ENCODE measurements at regions not wholly inside any gene's neighbourhood (a gene's known extent, or its start where the extent isn't known, plus 50 kb on each side); places are given as distances from the start of the nearest gene placed in this dataset.

DNA sequence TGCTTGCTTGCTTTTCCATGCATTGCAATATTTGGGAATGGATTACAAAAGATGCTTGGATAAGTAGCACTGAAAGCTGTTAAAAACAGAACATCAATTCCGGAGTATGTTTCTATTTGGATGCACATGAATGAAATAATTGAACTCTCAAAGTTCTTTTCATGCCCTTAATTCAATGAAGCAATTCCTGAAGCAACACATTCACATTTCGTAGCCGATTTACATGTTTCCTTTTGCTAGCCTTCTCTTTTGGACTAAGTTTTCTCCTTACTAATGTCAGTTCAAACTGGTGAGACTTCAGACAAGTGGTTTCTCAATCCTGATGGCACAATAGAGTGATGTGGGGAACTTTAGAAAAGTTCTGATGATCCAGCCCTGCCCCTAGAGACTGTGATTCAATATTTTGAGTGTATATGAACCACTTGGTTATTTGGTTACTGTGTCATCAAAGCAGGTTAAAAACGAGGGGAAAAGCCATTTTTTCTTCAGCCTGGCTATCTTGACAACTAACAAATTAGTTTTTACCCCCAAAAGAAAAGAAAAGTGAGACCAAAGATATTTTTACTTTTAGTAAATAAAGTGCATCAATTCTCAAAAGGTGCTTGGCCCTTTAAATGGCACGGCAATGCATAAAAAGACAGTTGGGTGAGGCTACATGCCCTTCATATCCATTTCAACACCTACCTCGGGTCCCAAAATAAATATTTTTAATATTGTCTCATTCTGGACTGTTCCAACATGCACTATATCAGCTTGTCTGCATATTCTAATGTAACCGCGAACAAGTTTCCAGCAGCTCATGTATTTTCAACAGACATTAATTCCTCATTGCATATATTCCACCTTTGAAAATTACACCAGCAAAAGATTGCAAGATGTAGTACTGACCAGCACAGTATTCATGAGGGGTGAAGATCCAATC is 90.1 kb upstream of the RPL34 start:
- intact Hi-C loops (cut with DNase I) = no loop called here
- DNase-seq = no peak

DNA sequence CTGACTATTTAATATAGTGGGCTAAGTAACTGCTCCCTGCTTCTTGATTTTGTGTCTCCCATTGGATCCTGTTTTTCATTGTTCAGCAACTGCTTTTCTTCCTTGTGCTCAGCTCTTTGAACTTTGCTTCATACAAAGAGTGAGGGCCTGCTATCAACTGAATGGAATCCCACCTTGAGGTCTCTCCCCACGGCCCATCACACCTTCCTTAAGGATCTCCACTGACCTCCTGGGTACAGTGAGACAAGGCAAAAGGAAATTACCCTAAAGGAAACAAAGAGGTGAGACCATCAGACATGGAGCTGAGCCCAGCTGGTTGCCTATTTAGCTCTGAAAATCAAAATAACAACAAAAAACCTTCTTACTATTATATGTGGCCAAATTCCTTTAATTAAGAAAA is 91.3 kb upstream of the RPL34 start:
- DNase-seq = no peak
- intact Hi-C loops (cut with DNase I) = no loop called here

DNA sequence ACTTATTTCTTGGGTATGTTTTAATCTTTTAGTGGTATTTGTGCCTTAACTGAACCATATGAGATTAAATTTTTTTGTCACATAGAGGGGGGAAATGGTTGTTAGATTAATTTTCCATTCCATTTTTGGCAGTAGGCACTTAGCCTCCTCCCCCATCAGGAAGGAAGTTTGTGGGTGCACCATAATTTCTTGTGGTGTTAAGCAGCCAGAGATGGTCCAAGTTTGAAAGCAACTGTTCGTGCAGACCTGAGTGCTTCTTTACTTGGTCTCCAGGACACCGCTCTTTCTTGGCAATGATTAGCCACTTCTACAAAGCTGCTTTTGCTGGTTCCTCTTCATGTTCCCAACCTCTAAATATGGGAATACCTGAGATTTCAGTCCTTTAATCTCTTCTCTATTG is 92.7 kb upstream of the RPL34 start:
- DNase-seq = no peak
- intact Hi-C loops (cut with DNase I) = no loop called here

DNA sequence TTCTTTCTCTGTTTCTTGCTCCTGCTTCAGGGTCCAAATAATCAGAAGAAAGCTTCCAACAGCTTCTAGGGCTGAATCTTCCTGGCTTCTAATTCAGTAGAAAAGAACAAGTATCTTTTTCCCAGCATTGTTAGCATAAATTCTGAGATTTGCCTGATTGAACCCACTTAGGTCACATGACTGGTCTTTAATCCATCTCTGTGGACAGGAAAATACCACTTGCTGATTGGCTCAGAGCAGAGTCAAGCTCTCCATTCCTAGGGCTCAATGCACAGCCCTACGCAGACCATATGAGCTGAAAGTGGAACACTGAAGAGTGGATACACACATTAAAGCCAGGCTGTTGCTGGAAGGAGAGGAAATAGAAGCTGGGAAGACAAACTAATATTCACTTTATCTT is 99.6 kb upstream of the RPL34 start:
- DNase-seq = no peak
- intact Hi-C loops (cut with DNase I) = no loop called here

DNA sequence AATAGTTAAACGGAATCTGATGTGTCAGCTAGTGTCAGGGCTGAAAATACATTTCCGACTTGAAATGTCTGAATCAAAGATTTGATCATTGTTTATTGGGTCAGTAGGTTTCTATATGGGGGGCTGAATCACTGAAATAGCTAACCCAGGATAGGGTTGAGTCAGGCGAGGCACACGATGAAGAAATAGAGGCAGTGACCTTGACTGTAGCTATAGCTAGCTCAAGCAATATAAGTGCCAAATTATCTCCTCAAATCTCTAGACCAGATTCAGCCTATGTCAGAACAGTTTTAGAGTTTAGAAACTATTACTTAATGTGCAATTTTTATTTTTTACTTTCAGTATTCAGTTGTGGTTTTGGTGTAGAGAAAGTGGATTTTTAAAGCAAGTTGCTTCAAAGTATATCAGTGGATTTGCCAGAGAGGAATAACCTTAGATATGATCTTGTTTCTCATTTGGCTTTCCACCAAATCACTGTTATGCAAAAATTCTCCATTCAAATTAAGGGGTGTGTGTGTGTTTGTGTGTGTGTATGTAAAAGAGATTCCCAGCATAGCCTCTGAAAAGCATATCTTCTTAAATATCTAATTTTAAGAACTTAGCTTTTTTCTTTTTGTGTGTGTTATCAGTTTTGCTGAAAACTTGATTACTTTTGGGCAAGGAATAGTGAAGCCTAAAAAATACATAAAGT is 100.3 kb upstream of the RPL34 start:
- DNase-seq = no peak
- intact Hi-C loops (cut with DNase I) = no loop called here

DNA sequence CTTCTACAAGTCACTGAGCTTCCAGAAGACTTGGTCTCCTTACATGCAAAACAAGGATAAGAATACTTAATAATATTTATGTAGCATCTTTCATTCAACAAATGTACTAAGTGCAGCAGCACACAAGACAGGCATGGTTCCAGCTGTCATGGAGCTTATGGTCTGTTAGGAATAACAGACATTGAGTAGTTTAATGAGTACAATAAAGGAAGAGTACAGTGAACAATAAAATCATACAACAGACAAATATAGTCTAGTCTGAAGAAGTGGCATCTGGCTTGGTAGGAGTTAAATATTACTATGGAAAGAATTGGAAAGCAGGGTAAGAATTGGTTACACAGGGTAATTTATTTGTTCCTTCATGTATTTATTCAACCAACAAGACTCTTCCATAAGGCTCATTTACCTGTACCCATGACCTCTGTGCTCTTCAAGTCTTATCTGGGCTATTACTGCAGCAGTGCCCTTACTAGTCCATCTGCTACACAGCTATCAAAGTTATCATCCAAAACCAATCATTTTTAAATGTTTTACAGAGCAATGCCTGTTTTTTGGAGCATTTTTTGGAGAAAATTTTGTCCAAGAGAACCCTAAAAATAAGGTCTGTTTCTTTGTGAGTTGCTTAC is 101.1 kb upstream of the RPL34 start:
- intact Hi-C loops (cut with DNase I) = no loop called here
- no peak for DNase-seq

DNA sequence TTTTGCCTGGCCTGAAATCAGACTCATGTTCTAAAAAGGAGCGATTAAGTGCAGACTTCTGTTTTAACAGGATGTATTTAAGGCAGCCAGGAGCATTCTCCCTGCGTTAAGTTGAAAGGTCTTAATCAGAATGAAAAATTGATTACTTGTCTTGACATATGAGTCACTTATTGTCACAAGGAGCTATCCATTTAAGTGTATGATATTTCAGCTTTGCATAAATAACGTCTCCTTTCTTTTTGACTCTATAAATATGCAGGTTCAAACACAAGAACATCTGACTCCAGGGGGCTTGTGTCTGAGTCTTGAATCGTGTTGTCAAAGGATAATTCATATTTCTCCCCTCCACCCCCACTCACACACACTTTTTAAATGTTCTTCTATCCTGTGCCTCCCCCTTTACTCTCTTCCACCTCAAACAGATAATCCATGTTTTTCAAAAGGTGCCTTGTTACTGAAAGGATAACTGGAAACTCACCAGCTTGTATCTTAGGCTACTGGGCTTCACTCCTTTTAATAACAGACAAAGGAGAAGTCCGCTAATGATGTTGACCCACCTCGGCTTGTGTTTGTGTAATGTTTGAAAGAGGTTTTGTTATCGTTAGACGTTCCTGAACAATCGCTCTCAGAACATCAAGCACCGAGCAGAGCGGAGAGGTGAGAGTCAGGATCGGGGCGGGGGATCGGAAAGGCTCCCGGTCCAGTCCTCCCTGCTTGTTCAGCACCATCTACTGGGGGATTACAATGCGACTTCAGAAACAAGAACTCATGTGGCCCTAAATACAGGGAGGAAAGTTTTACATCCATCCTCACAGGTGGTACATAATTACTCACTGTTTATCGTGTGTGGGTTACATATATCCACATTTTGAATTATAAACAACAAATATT is 107.5 kb upstream of the RPL34 start:
- intact Hi-C loops (cut with DNase I) = no loop called here
- peak in 33 of 42 donors; percentile 2 to 57 (median 19) for DNase-seq

DNA sequence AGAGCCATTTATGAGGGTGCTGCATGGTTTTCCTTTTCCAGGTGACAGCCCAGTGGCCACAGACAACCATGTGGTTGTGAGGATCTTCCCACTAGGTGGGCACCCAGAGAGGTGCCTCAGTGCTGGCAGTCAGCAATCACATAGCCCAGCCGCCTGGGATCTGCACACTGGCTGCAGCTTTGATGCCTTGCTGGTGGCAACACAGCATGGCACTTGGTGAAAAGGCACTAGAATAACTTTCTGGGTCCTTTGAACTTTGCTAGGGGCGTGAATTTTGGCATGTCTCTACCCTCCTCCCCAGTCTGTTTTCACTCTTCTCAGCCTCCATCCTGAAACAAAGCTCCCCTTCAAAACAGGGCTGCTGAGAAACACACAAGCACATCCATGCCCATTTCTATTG is 108.8 kb upstream of the RPL34 start:
- intact Hi-C loops (cut with DNase I) = no loop called here
- no peak for DNase-seq

DNA sequence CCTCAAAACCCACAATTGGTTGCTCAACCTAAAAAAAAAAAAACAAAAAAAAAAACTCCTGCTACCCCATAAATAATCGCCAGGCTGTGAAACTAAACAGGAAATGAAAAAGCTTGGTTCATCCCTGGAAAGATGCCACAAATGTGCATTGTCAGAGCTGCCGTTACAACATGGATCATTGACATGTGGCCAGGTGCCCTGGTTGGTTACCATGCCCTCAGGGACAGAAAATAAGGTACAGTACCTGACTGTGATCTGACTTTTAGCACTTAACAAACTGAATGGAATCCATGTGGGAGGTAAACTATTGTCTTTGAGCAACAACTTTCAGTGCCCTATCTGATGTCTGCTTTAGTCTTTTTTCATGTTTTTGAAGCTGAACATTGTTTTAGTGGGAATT is 118.0 kb upstream of the RPL34 start:
- intact Hi-C loops (cut with DNase I) = no loop called here
- DNase-seq = no peak

DNA sequence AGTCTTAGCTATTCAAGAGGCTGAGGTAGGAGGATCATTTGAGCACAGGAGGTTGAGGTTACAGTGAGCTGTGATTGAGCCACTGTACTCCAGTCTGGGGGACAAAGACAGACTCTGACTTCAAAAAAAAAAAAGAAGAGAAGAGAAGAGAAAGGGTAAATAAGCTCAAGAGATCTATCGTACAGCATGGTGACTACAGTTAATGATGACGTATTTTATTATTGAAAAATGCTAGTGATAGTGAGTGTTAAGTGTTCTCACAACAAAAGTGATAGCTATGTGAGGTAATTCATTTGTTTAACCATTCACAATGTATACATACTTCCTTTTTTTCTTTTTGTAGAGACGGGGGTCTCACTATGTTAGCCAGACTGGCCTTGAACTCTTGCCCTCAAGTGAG is 121.5 kb upstream of the RPL34 start:
- intact Hi-C loops (cut with DNase I) = no loop called here
- DNase-seq = no peak

DNA sequence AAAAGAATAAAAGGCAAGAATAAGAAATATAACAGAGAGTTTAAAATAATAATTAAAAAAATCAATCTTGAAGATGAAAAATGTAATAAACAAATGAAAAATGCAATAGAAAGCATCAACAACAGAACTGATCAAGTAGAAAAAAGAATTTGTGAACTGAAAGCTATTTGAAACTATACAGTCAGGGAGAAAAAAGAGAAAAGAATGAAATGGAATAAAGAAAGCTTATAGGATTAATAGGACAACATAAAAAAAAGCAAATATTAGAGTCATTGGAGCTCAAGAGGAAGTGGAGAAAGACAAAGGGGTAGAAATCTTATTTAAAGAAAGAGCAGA is 126.8 kb upstream of the RPL34 start:
- intact Hi-C loops (cut with DNase I) = no loop called here
- DNase-seq = no peak

DNA sequence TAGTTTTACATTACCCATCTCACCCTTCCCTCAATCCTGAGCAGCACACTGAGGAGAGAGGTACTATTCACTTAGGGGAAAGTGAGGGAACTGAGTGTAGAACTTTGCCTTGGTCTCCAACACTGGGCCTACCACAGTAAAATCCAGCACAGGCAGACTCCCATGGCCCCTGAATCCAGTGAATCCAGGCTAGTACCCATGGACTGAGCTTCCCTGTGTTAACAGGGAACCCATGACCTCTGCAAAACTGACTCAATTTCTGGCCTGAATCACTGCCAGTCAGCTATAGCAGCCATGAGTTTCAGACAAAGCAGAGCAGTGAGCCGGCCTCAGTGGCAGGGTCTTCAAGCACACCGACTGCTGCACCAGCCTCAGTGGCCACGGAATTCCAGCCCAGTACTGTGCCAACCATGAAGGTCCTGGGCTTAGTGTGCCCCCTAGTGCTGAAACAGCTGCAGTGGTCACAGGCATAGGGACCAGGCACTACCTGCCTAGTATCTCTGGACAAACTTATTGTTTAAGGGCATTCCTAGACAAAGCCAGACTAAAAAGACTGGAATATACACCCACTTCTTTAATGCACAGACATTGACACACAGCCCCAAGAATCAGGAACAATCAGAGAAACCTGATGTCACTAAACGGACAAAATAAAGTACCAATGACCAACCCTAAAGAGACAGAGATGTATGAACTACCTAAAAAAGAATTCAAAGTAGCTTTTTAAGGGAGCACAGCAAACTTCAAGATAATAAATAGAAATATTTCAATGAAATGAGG is 127.4 kb upstream of the RPL34 start:
- intact Hi-C loops (cut with DNase I) = no loop called here
- no peak for DNase-seq

DNA sequence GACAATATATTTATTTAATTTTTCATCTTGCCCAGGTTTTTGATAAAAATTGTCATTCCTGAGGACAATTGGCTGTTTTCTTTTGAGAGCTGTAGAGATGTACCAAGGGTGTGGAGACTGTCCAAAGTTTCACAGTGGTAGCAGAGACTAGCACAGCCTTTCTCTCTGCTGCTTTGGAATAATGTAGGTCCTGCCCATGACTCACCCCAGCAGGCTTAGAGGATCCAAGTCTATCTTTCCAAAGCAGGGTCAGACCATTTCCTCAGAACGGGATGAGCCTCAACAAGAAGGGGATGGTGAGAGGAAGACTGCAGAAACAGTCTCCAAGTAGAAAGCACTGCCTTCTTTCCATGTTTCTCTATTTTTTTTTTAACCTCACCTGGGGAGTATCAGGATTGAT is 131.5 kb upstream of the RPL34 start:
- intact Hi-C loops (cut with DNase I) = no loop called here

DNA sequence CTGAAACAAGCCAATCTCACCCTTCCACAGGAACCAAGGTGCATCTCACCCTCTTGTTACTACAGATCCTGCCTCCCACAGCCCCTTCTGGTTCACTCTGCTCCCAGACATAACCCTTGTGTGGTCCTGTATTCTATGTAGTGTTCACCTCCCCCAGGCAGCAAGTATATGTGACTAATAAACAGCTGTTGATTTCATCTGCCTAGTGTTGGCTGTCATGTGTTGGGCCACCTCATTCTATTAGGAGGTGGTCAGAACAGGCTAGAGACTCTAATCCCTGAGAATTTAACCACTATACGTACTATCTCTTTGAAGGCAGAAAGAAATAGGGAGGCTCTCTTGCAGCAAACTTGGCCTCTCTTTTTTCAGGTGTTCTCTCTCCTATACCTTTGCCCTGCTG is 134.3 kb upstream of the RPL34 start:
- intact Hi-C loops (cut with DNase I) = no loop called here
- no peak for DNase-seq

More for the DNA sequence above, 131.5 kb upstream of the RPL34 start:
- no peak for DNase-seq

DNA sequence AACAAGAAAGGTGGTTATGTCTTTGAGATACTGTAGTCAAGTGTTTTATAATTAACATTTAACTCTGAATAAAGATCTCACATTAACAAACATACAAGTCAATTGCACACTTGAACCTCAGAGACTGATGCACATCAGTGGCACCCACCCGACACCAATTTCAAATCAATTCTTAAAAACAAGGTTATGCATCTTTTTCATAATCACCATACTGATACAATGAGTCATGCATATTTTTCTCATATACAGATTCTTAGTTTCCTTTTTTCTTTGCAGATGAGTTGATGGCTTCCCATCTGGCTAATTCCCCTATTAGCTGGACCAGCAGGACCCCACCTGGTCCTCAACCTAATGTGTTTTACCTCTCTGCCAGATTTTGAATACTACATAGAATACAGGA is 136.2 kb upstream of the RPL34 start:
- no peak for DNase-seq
- intact Hi-C loops (cut with DNase I) = no loop called here

DNA sequence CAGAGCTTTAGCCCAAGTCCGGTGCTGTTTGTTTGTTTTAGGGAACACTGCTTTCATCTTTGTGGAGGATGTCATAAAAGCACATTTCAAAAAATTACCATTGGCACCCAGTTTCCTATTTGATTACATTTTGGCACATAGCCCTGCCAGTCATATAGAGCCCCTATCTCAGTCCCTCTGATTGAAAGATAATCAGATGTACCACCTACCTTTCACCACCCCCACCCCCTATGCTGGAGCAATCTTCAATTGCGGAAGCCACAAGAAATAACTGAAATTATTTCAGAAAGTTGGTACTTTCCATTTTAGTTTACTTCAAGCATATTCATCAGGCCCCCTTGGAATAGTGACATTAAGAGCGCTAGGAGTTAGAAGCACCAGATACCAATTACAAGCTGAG is 136.7 kb upstream of the RPL34 start:
- intact Hi-C loops (cut with DNase I) = no loop called here
- no peak for DNase-seq

DNA sequence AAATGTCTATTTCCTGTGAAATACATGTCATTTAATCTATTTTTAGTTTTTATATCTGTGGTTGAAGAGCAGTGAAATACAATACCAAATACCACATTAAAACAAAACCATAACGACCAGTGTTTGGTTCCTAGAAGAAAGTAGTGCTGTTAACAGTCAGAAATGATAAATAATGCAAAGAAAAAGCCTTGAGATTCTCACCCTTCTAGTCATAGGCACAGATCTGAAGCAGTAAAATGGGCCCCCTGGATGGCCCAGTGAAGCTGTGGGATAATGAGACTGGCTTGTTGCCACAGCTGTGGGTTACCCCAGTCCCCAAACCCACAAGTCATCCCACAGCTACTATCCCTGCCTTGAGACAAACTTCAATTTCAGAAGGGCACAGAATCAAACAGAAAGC is 137.3 kb upstream of the RPL34 start:
- no peak for DNase-seq
- intact Hi-C loops (cut with DNase I) = no loop called here

DNA sequence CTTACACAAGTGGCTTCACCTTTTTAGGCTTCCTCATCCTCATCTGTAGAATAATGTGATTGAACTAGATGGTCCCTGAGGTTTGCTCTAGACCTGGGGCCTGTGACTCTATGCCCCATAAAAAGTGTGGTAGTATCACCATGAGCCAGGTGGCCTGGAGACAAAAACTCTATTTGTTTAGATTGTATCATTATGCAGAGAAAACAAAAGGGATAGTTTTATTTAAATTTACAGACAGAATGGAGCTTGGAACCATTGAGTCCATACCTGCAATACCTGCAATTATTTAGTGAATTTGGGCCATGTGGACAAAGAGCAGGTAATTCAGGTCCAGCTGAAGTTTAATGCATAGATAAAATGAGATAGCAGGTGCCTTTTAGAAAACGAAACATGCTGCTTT is 139.5 kb upstream of the RPL34 start:
- intact Hi-C loops (cut with DNase I) = no loop called here
- DNase-seq = no peak
